Breast epithelium (tissue), 3 donors: ENCODE measurements at regions not wholly inside any gene's neighbourhood (a gene's known extent, or its start where the extent isn't known, plus 50 kb on each side); places are given as distances from the start of the nearest gene placed in this dataset.

Experiments used
- POLR2A ChIP-seq: fragments of 450-650 bp; IDR thresholded peaks from one replicate; pipeline ENCODE4 v1.6.1; 2016; ENCODE audit warnings: antibody characterized with exemption, mild to moderate bottlenecking, moderate library complexity
- TF ChIP-seq, protein P1 (sequence below), 3 donors: fragments of 450-650 bp; IDR thresholded peaks; one replicate each; pipeline ENCODE4 v1.5.1; 2016 to 2017; ENCODE audit warnings: antibody characterized with exemption in 3 of 3, mild to moderate bottlenecking in 3 of 3, moderate library complexity in 3 of 3

- TF ChIP-seq, protein P1, sequence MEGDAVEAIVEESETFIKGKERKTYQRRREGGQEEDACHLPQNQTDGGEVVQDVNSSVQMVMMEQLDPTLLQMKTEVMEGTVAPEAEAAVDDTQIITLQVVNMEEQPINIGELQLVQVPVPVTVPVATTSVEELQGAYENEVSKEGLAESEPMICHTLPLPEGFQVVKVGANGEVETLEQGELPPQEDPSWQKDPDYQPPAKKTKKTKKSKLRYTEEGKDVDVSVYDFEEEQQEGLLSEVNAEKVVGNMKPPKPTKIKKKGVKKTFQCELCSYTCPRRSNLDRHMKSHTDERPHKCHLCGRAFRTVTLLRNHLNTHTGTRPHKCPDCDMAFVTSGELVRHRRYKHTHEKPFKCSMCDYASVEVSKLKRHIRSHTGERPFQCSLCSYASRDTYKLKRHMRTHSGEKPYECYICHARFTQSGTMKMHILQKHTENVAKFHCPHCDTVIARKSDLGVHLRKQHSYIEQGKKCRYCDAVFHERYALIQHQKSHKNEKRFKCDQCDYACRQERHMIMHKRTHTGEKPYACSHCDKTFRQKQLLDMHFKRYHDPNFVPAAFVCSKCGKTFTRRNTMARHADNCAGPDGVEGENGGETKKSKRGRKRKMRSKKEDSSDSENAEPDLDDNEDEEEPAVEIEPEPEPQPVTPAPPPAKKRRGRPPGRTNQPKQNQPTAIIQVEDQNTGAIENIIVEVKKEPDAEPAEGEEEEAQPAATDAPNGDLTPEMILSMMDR (IDR thresholded peaks at IDR 0.05), result no peak
- TF ChIP-seq POLR2A, result no peak
Observed at GRCh38 chr5:40089269-40089668, 590.4 kb upstream of the PTGER4 start.
